Uterus (tissue), 3 donors: ENCODE measurements at regions not wholly inside any gene's neighbourhood (a gene's known extent, or its start where the extent isn't known, plus 50 kb on each side); places are given as distances from the start of the nearest gene placed in this dataset.

Source experiments
- DNase-seq, 2 donors: peaks; one replicate each; pipeline ENCODE4 v3.0.0-alpha.2; 2019 to 2020
- H3K27ac ChIP-seq, 2 donors: fragments of 200-600 bp; sonication (generic); 1 replicate in 1 of 2; 2 replicates in 1 of 2; pipeline ENCODE4 v1.5.1; 2016 to 2018
- H3K27me3 ChIP-seq, 2 donors: fragments of 200-600 bp; sonication (generic); one replicate each; pipeline ENCODE4 v1.5.1; 2018 to 2019; ENCODE audit warnings: control low read depth in 1 of 2
- H3K36me3 ChIP-seq, 2 donors: fragments of 200-600 bp; sonication (generic); one replicate each; pipeline ENCODE4 v1.5.1; 2019; ENCODE audit warnings: control low read depth in 1 of 2
- H3K4me1 ChIP-seq, 2 donors: fragments of 200-600 bp; sonication (generic); one replicate each; pipeline ENCODE4 v1.5.1; 2018 to 2019; ENCODE audit warnings: control low read depth in 1 of 2
- H3K4me3 ChIP-seq, 2 donors: fragments of 200-600 bp; sonication (generic); 1 replicate in 1 of 2; 2 replicates in 1 of 2; pipeline ENCODE4 v1.5.1; 2018 to 2019; ENCODE audit warnings: mild to moderate bottlenecking in 1 of 2
- H3K9me3 ChIP-seq, 2 donors: fragments of 200-600 bp; sonication (generic); one replicate each; pipeline ENCODE4 v1.5.1; 2019; ENCODE audit warnings: control low read depth in 1 of 2
- CTCF ChIP-seq, 4 experiments: fragments of 200-600 bp in 2 of 4; fragments of 450-650 bp in 2 of 4; sonication (generic) in 2 of 4; IDR thresholded peaks; one replicate each; pipeline ENCODE4 v1.5.1; 2016 to 2019; ENCODE audit warnings: antibody characterized with exemption in 4 of 4, mild to moderate bottlenecking in 2 of 4, moderate library complexity in 1 of 4
- POLR2A ChIP-seq, 2 donors: fragments of 450-650 bp; IDR thresholded peaks; one replicate each; pipeline ENCODE4 v1.6.1; 2016; ENCODE audit warnings: antibody characterized with exemption in 2 of 2, mild to moderate bottlenecking in 1 of 2, moderate library complexity in 1 of 2
- intact Hi-C: fragments of 100-400 bp; cut with DNase I; formaldehyde crosslinking; loops from one replicate; pipeline ENCODE4 v1.15.1; 2023; ENCODE audit warnings: low total_unique reads
- donor health status: DM: yes; HTN: yes; CAD: no.

DNA sequence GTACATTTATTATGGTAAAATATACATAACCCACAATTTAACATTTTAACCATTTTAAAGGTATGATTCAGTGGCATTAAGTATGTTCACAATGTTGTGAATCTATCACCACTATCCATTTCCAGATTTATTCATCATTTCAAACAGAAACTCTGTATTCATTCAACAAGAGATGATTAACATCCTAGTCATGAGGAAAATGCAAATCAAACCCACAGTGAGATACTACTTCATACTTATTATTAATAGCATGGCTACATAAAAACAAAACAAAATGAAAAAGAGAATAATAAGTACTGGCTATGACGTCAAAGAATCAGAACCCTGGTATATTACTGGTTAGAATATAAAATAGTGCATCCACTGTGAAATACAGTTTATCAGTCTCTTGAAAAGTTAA is 386.6 kb upstream of the POM121L12 start:
- H3K27ac ChIP-seq: no peak overlapping the region
- intact Hi-C loops: no loop called here
- DNase-seq: no peak

DNA sequence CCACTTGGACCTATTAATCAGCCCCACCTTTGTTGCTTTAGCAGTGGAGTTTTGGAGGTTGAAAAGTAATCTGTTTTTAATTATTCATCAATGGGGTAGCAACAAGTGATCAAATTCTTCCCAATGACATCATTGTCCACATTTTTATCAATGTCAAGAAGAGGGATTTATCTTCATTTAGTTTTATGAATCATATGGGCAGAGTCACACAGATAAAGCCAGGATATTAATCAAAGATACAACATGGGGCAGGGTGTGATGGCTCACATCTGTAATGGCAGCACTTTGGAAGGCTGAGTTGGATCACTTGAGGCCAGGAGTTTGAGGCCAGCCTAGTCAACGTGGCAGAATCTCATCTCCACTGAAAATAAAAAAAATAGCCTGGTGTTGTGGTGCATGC is 388.4 kb upstream of the POM121L12 start:
- Histone ChIP-seq H3K27ac (no peak overlapping the region), H3K4me1 (no peaks in the 10 kb centered on the region), H3K36me3 (no peaks in the 10 kb centered on the region), H3K4me3 (no peak overlapping the region), H3K27me3 (no peaks in the 10 kb centered on the region), H3K9me3 (no peaks in the 10 kb centered on the region)
- no peak for DNase-seq
- TF ChIP-seq CTCF (IDR thresholded peaks at IDR 0.05): no peak
- no peak for TF ChIP-seq POLR2A (IDR thresholded peaks at IDR 0.05)
- intact Hi-C loops: no loop called here

More for the DNA sequence above, 386.6 kb upstream of the POM121L12 start:
- TF ChIP-seq CTCF (IDR thresholded peaks at IDR 0.05): no peak
- no peak for TF ChIP-seq POLR2A (IDR thresholded peaks at IDR 0.05)
- Histone ChIP-seq H3K4me3 (no peak overlapping the region), H3K27me3 (no peaks in the 10 kb centered on the region), H3K36me3 (no peaks in the 10 kb centered on the region), H3K4me1 (no peaks in the 10 kb centered on the region), H3K9me3 (no peaks in the 10 kb centered on the region)

- intact Hi-C loops: no loop called here
- Histone ChIP-seq H3K36me3 (no peaks in the 10 kb centered on the region), H3K27ac (no peak overlapping the region), H3K27me3 (no peaks in the 10 kb centered on the region), H3K4me1 (no peaks in the 10 kb centered on the region), H3K9me3 (no peaks in the 10 kb centered on the region), H3K4me3 (no peak overlapping the region)
- no peak for TF ChIP-seq CTCF (IDR thresholded peaks at IDR 0.05)
- no peak for TF ChIP-seq POLR2A (IDR thresholded peaks at IDR 0.05)
- DNase-seq: no peak
Observed at GRCh38 chr7:52639981-52640380, 395.5 kb upstream of the POM121L12 start.

- intact Hi-C loops: no loop called here
- no peak for TF ChIP-seq POLR2A (IDR thresholded peaks at IDR 0.05)
- TF ChIP-seq CTCF (IDR thresholded peaks at IDR 0.05): no peak
- Histone ChIP-seq H3K4me1 (no peaks in the 10 kb centered on the region), H3K9me3 (no peaks in the 10 kb centered on the region), H3K4me3 (no peak overlapping the region), H3K36me3 (no peaks in the 10 kb centered on the region), H3K27ac (no peak overlapping the region), H3K27me3 (no peaks in the 10 kb centered on the region)
- DNase-seq: no peak
Observed at GRCh38 chr7:52639126-52639525, 396.3 kb upstream of the POM121L12 start.

GRCh38 chr7:52635021-52635420 is 400.4 kb upstream of the POM121L12 start:
- H3K27me3 ChIP-seq: no peaks in the 10 kb centered on the region
- H3K9me3 ChIP-seq: no peaks in the 10 kb centered on the region
- intact Hi-C loops: no loop called here
- no peak for DNase-seq
- H3K27ac ChIP-seq: no peak overlapping the region
- H3K4me1 ChIP-seq: no peaks in the 10 kb centered on the region
- no peak overlapping the region for H3K4me3 ChIP-seq
- H3K36me3 ChIP-seq: no peaks in the 10 kb centered on the region
- TF ChIP-seq CTCF (IDR thresholded peaks at IDR 0.05) (no peak), POLR2A (IDR thresholded peaks at IDR 0.05) (no peak)
